ENCODE measurements at regions not wholly inside any gene's neighbourhood (a gene's known extent, or its start where the extent isn't known, plus 50 kb on each side); places are given as distances from the start of the nearest gene placed in this dataset.

DNA sequence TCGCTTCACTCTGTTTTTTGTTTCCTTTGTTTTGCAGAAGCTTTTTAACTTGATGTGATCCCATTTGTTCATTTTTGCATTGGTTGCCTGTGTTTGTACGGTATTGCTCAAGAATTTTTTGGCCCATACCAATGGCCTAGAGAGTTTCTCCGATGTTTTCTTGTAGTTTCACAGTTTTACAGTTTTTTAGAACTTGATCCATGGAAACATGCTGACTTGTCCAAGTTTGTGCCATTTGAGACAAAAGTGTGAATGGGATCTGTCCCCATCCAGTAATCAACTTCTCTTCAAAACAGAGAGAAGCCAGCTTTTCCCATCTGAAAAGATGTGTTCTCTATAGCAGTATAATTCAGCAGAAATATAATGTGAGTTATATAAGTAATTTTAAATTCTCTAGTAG, 266.5 kb upstream of the LRTM1 start:
- DNase-seq, result no peak
- intact Hi-C loops (cut with micrococcal nuclease; ENCODE audit: unreplicated experiment), result no loop called here
- Histone ChIP-seq H3K36me3 (ENCODE audit: control insufficient read depth, insufficient read depth, low read length) (no peaks in the 10 kb centered on the region), H3K4me1 (no peaks in the 10 kb centered on the region), H3K9me3 (no peaks in the 10 kb centered on the region), H3K4me3 (ENCODE audit: low read depth, low read length) (no peak overlapping the region), H3K27me3 (replicated peaks; ENCODE audit: control insufficient read depth, insufficient read depth, low read length) (no peaks in the 10 kb centered on the region)
- Mint-ChIP-seq H3K4me3 (ENCODE audit: unreplicated experiment) (no peak overlapping the region), H3K9me3 (ENCODE audit: unreplicated experiment) (no peaks in the 10 kb centered on the region), H3K27me3 (ENCODE audit: insufficient read depth, unreplicated experiment) (peaks cover 3% of the 10 kb centered on the region), H3K36me3 (ENCODE audit: insufficient read depth, unreplicated experiment) (no peaks in the 10 kb centered on the region), H3K27ac (ENCODE audit: unreplicated experiment) (no peak overlapping the region), H3K4me1 (ENCODE audit: low read depth, unreplicated experiment) (no peaks in the 10 kb centered on the region)
- TF ChIP-seq, protein P1, sequence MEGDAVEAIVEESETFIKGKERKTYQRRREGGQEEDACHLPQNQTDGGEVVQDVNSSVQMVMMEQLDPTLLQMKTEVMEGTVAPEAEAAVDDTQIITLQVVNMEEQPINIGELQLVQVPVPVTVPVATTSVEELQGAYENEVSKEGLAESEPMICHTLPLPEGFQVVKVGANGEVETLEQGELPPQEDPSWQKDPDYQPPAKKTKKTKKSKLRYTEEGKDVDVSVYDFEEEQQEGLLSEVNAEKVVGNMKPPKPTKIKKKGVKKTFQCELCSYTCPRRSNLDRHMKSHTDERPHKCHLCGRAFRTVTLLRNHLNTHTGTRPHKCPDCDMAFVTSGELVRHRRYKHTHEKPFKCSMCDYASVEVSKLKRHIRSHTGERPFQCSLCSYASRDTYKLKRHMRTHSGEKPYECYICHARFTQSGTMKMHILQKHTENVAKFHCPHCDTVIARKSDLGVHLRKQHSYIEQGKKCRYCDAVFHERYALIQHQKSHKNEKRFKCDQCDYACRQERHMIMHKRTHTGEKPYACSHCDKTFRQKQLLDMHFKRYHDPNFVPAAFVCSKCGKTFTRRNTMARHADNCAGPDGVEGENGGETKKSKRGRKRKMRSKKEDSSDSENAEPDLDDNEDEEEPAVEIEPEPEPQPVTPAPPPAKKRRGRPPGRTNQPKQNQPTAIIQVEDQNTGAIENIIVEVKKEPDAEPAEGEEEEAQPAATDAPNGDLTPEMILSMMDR (IDR thresholded peaks at IDR 0.05; ENCODE audit: insufficient read depth in 1 of 2, low read depth in 1 of 2, low read length in 1 of 2, severe bottlenecking in 1 of 2, unreplicated experiment in 1 of 2), result no peak
- ChIA-PET POLR2A (no interaction called here), CTCF (no interaction called here)
- BruUV-seq (replicated peaks), result no TSS peak

DNA sequence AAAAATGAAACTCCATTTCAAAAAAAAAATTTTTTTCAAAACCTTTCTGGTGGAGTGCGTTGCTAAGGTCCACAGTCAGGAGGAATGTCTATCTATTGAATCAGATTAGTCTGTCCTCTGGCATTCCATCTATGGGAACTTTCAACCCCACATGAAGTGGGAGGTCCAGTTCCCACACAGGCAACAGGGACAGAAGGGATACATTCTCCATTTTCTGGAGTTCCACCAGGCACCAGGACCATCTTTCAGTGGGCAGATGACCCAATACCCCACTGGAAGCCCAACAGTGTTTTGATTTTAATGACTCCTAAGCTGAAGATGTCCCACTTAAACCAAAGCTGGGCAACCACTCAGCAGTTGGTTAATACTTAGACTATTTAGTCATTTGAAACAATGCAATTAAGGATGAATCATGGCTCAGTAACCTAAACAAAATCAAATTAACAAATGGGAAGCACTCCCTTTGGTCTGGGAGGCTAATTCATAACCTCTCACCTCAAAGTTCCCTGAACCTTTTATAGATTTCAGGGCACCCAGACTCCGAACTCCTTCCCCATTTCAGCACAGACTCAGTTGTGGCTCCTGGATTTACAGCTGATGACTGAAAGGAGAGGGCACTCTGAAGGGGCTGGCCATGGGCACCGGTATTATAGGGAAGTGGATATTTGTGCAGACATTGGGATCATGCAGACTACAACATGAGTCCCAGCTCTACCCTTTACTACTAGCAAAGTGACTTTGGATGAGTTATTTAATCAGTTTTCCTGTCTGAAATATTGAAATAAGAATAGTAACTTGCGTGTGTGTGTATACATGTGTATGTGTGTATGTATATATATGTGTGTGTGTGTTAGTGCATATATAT, 264.3 kb upstream of the LRTM1 start:
- no peak overlapping the region for H3K27ac Mint-ChIP-seq (ENCODE audit: unreplicated experiment)

DNA sequence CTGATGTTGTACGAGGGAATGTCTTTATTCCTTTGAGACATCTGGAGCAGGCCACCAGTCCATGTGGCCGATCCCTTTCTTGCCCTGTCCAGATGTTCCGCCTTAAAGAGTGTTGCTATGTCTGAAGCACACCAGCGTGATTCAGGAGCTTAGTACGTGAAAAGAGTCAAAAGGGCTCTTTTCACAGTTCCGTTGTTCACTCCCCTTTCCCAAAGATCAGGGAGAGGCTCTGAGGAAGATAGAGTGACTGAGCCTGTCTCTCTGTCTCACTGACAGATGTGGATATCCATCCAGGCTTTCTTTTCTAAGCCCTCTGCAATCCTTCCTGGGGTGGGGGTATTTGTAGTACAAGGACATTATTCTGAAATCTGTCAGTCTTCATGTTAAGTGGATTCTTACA, 262.5 kb upstream of the LRTM1 start:
- Mint-ChIP-seq H3K36me3 (ENCODE audit: insufficient read depth, unreplicated experiment) (no peaks in the 10 kb centered on the region), H3K27ac (ENCODE audit: unreplicated experiment) (no peak overlapping the region), H3K27me3 (ENCODE audit: insufficient read depth, unreplicated experiment) (peaks cover 11% of the 10 kb centered on the region), H3K9me3 (ENCODE audit: unreplicated experiment) (no peaks in the 10 kb centered on the region), H3K4me3 (ENCODE audit: unreplicated experiment) (no peak overlapping the region), H3K4me1 (ENCODE audit: low read depth, unreplicated experiment) (no peaks in the 10 kb centered on the region)
- intact Hi-C loops (cut with micrococcal nuclease; ENCODE audit: unreplicated experiment), result no loop called here
- no peak overlapping the region for H3K4me3 ChIP-seq (ENCODE audit: low read depth, low read length)
- DNase-seq, result no peak
- ChIA-PET POLR2A (no interaction called here), CTCF (no interaction called here)
- no peaks in the 10 kb centered on the region for H3K9me3 ChIP-seq
- no TSS peak for BruUV-seq (replicated peaks)
- TF ChIP-seq, protein P1 (IDR thresholded peaks at IDR 0.05; ENCODE audit: insufficient read depth in 1 of 2, low read depth in 1 of 2, low read length in 1 of 2, severe bottlenecking in 1 of 2, unreplicated experiment in 1 of 2), result no peak
- no peaks in the 10 kb centered on the region for H3K36me3 ChIP-seq (ENCODE audit: control insufficient read depth, insufficient read depth, low read length)
- no peaks in the 10 kb centered on the region; the same call in 1 of the 2 replicates for H3K27me3 ChIP-seq (replicated peaks; ENCODE audit: control insufficient read depth, insufficient read depth, low read length)
- H3K4me1 ChIP-seq, result no peaks in the 10 kb centered on the region

More for the DNA sequence above, 264.3 kb upstream of the LRTM1 start:
- no peak overlapping the region for H3K4me3 ChIP-seq (ENCODE audit: low read depth, low read length)
- ChIA-PET POLR2A (no interaction called here), CTCF (no interaction called here)
- BruUV-seq (replicated peaks), result no TSS peak
- H3K27me3 ChIP-seq (replicated peaks; ENCODE audit: control insufficient read depth, insufficient read depth, low read length), result no peaks in the 10 kb centered on the region; the same call in 1 of the 2 replicates
- Mint-ChIP-seq H3K36me3 (ENCODE audit: insufficient read depth, unreplicated experiment) (no peaks in the 10 kb centered on the region), H3K4me3 (ENCODE audit: unreplicated experiment) (no peak overlapping the region), H3K9me3 (ENCODE audit: unreplicated experiment) (no peaks in the 10 kb centered on the region), H3K4me1 (ENCODE audit: low read depth, unreplicated experiment) (no peaks in the 10 kb centered on the region), H3K27me3 (ENCODE audit: insufficient read depth, unreplicated experiment) (peaks cover 5% of the 10 kb centered on the region)
- DNase-seq, result no peak
- no peaks in the 10 kb centered on the region for H3K9me3 ChIP-seq
- no peaks in the 10 kb centered on the region for H3K4me1 ChIP-seq
- H3K36me3 ChIP-seq (ENCODE audit: control insufficient read depth, insufficient read depth, low read length), result no peaks in the 10 kb centered on the region
- intact Hi-C loops (cut with micrococcal nuclease; ENCODE audit: unreplicated experiment), result no loop called here
- TF ChIP-seq, protein P1 (IDR thresholded peaks at IDR 0.05; ENCODE audit: insufficient read depth in 1 of 2, low read depth in 1 of 2, low read length in 1 of 2, severe bottlenecking in 1 of 2, unreplicated experiment in 1 of 2), result no peak

Data from Caco-2 (cell line).